H9 (cell line): ENCODE measurements at regions not wholly inside any gene's neighbourhood (a gene's known extent, or its start where the extent isn't known, plus 50 kb on each side); places are given as distances from the start of the nearest gene placed in this dataset.

ENCODE experiments used
- DNase-seq: peaks from one replicate; pipeline ENCODE4 v3.0.0-alpha.2; 2017
- H2AFZ ChIP-seq: one replicate; pipeline ENCODE4 v1.6.1; 2013; ENCODE audit warnings: mild to moderate bottlenecking, low read length, control low read depth, moderate library complexity
- H2AK5ac ChIP-seq: 2 replicates; pipeline ENCODE4 v1.6.1; 2013; ENCODE audit warnings: low read length, control low read depth, mixed read lengths; ENCODE audit not compliant: insufficient read length
- H2BK120ac ChIP-seq: one replicate; pipeline ENCODE4 v1.6.1; 2013; ENCODE audit warnings: low read depth, mild to moderate bottlenecking, low read length, control low read depth, inconsistent platforms; ENCODE audit not compliant: poor library complexity, severe bottlenecking
- H2BK12ac ChIP-seq: 2 replicates; pipeline ENCODE4 v1.6.1; 2013; ENCODE audit warnings: low read length, control low read depth, mixed read lengths, low read depth; ENCODE audit not compliant: insufficient read length
- H2BK15ac ChIP-seq: 2 replicates; pipeline ENCODE4 v1.6.1; 2013; ENCODE audit warnings: low read depth, low read length, control low read depth
- H2BK20ac ChIP-seq: one replicate; pipeline ENCODE4 v1.6.1; 2013; ENCODE audit warnings: low read depth, mild to moderate bottlenecking, low read length, control low read depth, inconsistent platforms; ENCODE audit not compliant: poor library complexity, severe bottlenecking
- H2BK5ac ChIP-seq: 2 replicates; pipeline ENCODE4 v1.6.1; 2013; ENCODE audit warnings: low read length, control low read depth, mixed read lengths; ENCODE audit not compliant: insufficient read length
- H3K14ac ChIP-seq: 2 replicates; pipeline ENCODE4 v1.6.1; 2013; ENCODE audit warnings: low read length, control low read depth; ENCODE audit not compliant: insufficient read depth
- H3K18ac ChIP-seq: 2 replicates; pipeline ENCODE4 v1.6.1; 2013; ENCODE audit warnings: low read depth, mild to moderate bottlenecking, mixed read lengths, low read length, control low read depth; ENCODE audit not compliant: insufficient read length
- H3K23ac ChIP-seq: 2 replicates; pipeline ENCODE4 v1.6.1; 2013; ENCODE audit warnings: low read length, control low read depth, mixed read lengths, low read depth; ENCODE audit not compliant: insufficient read length
- H3K23me2 ChIP-seq: 2 replicates; pipeline ENCODE4 v1.6.1; 2013; ENCODE audit warnings: low read depth, mild to moderate bottlenecking, mixed read lengths, low read length, control low read depth; ENCODE audit not compliant: insufficient read length, poor library complexity, severe bottlenecking
- H3K27ac ChIP-seq: 2 replicates; pipeline ENCODE4 v1.5.1; 2013; ENCODE audit warnings: low read length, control low read depth, mixed read lengths, low read depth; ENCODE audit not compliant: insufficient read length
- H3K27me3 ChIP-seq: 2 replicates; pipeline ENCODE4 v1.6.1; 2013; ENCODE audit warnings: low read length, control low read depth, inconsistent platforms; ENCODE audit not compliant: insufficient read depth
- H3K4ac ChIP-seq: 2 replicates; pipeline ENCODE4 v1.6.1; 2013; ENCODE audit warnings: low read depth, mild to moderate bottlenecking, control low read depth, inconsistent platforms, low read length, moderate library complexity
- H3K4me1 ChIP-seq: 2 replicates; pipeline ENCODE4 v1.6.1; 2013; ENCODE audit warnings: low read length, control low read depth, inconsistent platforms; ENCODE audit not compliant: insufficient read depth
- H3K4me2 ChIP-seq: 2 replicates; pipeline ENCODE4 v1.6.1; 2013; ENCODE audit warnings: low read length, control low read depth, mixed read lengths; ENCODE audit not compliant: insufficient read length, insufficient read depth
- H3K56ac ChIP-seq: 2 replicates; pipeline ENCODE4 v1.6.1; 2013; ENCODE audit warnings: low read depth, mild to moderate bottlenecking, mixed read lengths, low read length, control low read depth; ENCODE audit not compliant: insufficient read length
- H3K79me1 ChIP-seq: 2 replicates; pipeline ENCODE4 v1.6.1; 2013; ENCODE audit warnings: low read depth, mild to moderate bottlenecking, moderate library complexity, low read length, control low read depth, inconsistent platforms; ENCODE audit not compliant: insufficient read depth, poor library complexity, severe bottlenecking
- H3K79me2 ChIP-seq: 2 replicates; pipeline ENCODE4 v1.6.1; 2013; ENCODE audit warnings: low read length, control low read depth, inconsistent platforms; ENCODE audit not compliant: insufficient read depth
- H3K9ac ChIP-seq: 2 replicates; pipeline ENCODE4 v1.6.1; 2013; ENCODE audit warnings: low read length, control low read depth, mixed read lengths; ENCODE audit not compliant: insufficient read length; ENCODE audit errors: extremely low read depth
- H3K9me3 ChIP-seq: one replicate; pipeline ENCODE4 v1.6.1; 2013; ENCODE audit warnings: low read depth, low read length, inconsistent platforms; ENCODE audit not compliant: control insufficient read depth
- H3T11ph ChIP-seq: one replicate; pipeline ENCODE4 v1.6.1; 2013; ENCODE audit warnings: mild to moderate bottlenecking, low read length, control low read depth, inconsistent platforms
- H4K20me1 ChIP-seq: one replicate; pipeline ENCODE4 v1.6.1; 2013; ENCODE audit not compliant: control insufficient read depth, insufficient read length, insufficient read depth
- H4K5ac ChIP-seq: 2 replicates; pipeline ENCODE4 v1.6.1; 2013; ENCODE audit warnings: low read depth, mild to moderate bottlenecking, mixed read lengths, low read length, control low read depth; ENCODE audit not compliant: insufficient read length
- H4K8ac ChIP-seq: replicated peaks from 2 replicates; pipeline ENCODE4 v1.6.1; 2013; ENCODE audit warnings: low read length, control low read depth, mixed read lengths, low read depth; ENCODE audit not compliant: insufficient read length
- H4K91ac ChIP-seq: 2 replicates; pipeline ENCODE4 v1.6.1; 2013; ENCODE audit warnings: low read depth, mild to moderate bottlenecking, moderate library complexity, mixed read lengths, low read length, control low read depth; ENCODE audit not compliant: insufficient read length
- H3K27ac Mint-ChIP-seq, 3 experiments: 2 replicates in 2 of 3; 3 replicates in 1 of 3; pipeline ENCODE4 v1.8.0; 2020 to 2021; ENCODE audit warnings: mixed read lengths in 3 of 3, mild to moderate bottlenecking in 1 of 3, moderate library complexity in 1 of 3
- H3K27me3 Mint-ChIP-seq: 2 replicates; pipeline ENCODE4 v1.8.0; 2021; ENCODE audit warnings: low read depth, mild to moderate bottlenecking, moderate library complexity, mixed read lengths
- H3K36me3 Mint-ChIP-seq, 3 experiments: 2 replicates in 2 of 3; 3 replicates in 1 of 3; pipeline ENCODE4 v1.8.0; 2020 to 2021; ENCODE audit warnings: low read depth in 3 of 3, mixed read lengths in 3 of 3; ENCODE audit not compliant: insufficient read depth in 1 of 3
- H3K4me1 Mint-ChIP-seq, 2 experiments: 2 replicates each; pipeline ENCODE4 v1.8.0; 2020; ENCODE audit warnings: mixed read lengths in 2 of 2
- H3K4me3 Mint-ChIP-seq, 2 experiments: 2 replicates in 1 of 2; 3 replicates in 1 of 2; pipeline ENCODE4 v1.8.0; 2020 to 2021; ENCODE audit warnings: mild to moderate bottlenecking in 2 of 2, mixed read lengths in 2 of 2, moderate library complexity in 1 of 2
- H3K9me3 Mint-ChIP-seq, 2 experiments: 2 replicates in 1 of 2; 3 replicates in 1 of 2; pipeline ENCODE4 v1.8.0; 2020; ENCODE audit warnings: mild to moderate bottlenecking in 2 of 2, mixed read lengths in 2 of 2, moderate library complexity in 1 of 2
- WGBS: extraction: QIAGEN DNeasy Blood & Tissue Kit; methylation state at CpG from one replicate; pipeline ENCODE4 v1.1.7; 2013; ENCODE audit warnings: missing lambda C conversion rate, low lambda C conversion rate, mixed read lengths; ENCODE audit not compliant: insufficient read length; ENCODE audit errors: extremely low coverage; 5-methylcytosine and 5-hydroxymethylcytosine counted together
- TF ChIP-seq, protein P1 (sequence below): fragments of 200-600 bp; sonication (generic); conservative IDR thresholded peaks from 3 replicates; pipeline ENCODE4 v1.8.0; 2021; ENCODE audit warnings: antibody characterized with exemption, mild to moderate bottlenecking

DNA sequence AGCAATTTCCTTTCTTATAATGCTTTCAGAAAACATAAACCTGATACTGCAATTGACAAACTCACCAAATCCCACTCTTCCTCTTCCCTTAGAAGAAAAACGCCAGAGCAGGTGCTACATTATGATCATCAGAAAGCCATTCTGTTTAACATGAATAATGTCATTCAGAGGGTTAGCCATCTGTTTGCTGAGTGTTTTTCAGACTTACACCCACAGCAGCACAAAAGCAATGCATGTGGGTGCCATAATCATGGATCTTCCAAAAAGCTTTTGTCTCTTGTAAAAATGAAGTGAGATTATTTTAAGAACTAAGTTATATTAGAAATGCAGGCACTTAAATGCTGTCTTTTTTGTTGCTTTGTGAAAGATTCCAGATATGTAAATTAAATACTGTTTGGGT lies 204.6 kb upstream of the TMPRSS15 start:
- Mint-ChIP-seq H3K4me1 (peaks cover 6 to 7% of the 10 kb centered on the region in 2 experiments), H3K9me3 (no peaks in the 10 kb centered on the region), H3K27me3 (no peaks in the 10 kb centered on the region), H3K36me3 (no peaks in the 10 kb centered on the region), H3K27ac (no peak overlapping the region), H3K4me3 (no peak overlapping the region)
- Histone ChIP-seq H2BK20ac (no peak overlapping the region), H3K4ac (no peak overlapping the region), H4K5ac (no peak overlapping the region), H4K20me1 (no peaks in the 10 kb centered on the region), H2BK120ac (no peak overlapping the region), H3K79me1 (no peaks in the 10 kb centered on the region), H3K27me3 (no peaks in the 10 kb centered on the region), H3K4me1 (no peaks in the 10 kb centered on the region), H3K18ac (no peak overlapping the region), H3K4me2 (no peak overlapping the region), H3K9ac (no peak overlapping the region), H3K27ac (no peak overlapping the region), H3K23ac (no peak overlapping the region), H4K91ac (no peak overlapping the region), H3K14ac (no peak overlapping the region), H2BK5ac (no peak overlapping the region), H3T11ph (no peak overlapping the region), H4K8ac (no peak overlapping the region), H3K56ac (no peak overlapping the region), H3K23me2 (no peaks in the 10 kb centered on the region), H2AFZ (no peak overlapping the region), H3K9me3 (no peaks in the 10 kb centered on the region), H2AK5ac (no peak overlapping the region), H3K79me2 (no peaks in the 10 kb centered on the region), H2BK15ac (no peak overlapping the region), H2BK12ac (no peak overlapping the region)
- no CpG with 5 or more reads among the region's 1 CpG for WGBS
- TF ChIP-seq, protein P1, sequence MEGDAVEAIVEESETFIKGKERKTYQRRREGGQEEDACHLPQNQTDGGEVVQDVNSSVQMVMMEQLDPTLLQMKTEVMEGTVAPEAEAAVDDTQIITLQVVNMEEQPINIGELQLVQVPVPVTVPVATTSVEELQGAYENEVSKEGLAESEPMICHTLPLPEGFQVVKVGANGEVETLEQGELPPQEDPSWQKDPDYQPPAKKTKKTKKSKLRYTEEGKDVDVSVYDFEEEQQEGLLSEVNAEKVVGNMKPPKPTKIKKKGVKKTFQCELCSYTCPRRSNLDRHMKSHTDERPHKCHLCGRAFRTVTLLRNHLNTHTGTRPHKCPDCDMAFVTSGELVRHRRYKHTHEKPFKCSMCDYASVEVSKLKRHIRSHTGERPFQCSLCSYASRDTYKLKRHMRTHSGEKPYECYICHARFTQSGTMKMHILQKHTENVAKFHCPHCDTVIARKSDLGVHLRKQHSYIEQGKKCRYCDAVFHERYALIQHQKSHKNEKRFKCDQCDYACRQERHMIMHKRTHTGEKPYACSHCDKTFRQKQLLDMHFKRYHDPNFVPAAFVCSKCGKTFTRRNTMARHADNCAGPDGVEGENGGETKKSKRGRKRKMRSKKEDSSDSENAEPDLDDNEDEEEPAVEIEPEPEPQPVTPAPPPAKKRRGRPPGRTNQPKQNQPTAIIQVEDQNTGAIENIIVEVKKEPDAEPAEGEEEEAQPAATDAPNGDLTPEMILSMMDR = no peak
- no peak for DNase-seq
